GM19043 (cell line): ENCODE measurements at regions not wholly inside any gene's neighbourhood (a gene's known extent, or its start where the extent isn't known, plus 50 kb on each side); places are given as distances from the start of the nearest gene placed in this dataset.

Experiments
- ATAC-seq: cut with Tn5 transposase; IDR thresholded peaks from one replicate; pipeline ENCODE4 v1.9.1; 2021; ENCODE audit warnings: low read depth; ENCODE audit not compliant: unreplicated experiment

- ATAC-seq = no peak
Observed at GRCh38 chr6:139790527-139790926, 416.1 kb upstream of the CITED2 start.

- ATAC-seq = no peak
Observed at GRCh38 chr6:139784222-139784769, 409.8 kb upstream of the CITED2 start.

- no peak for ATAC-seq
Observed at GRCh38 chr6:139779988-139780774, 405.7 kb upstream of the CITED2 start.

GRCh38 chr6:139778688-139779087 lies 404.2 kb upstream of the CITED2 start:
- ATAC-seq = no peak

GRCh38 chr6:139778106-139778505 lies 403.7 kb upstream of the CITED2 start:
- no peak for ATAC-seq

GRCh38 chr6:139777202-139777970 lies 402.9 kb upstream of the CITED2 start:
- no peak for ATAC-seq

GRCh38 chr6:139776041-139776440 lies 401.6 kb upstream of the CITED2 start:
- ATAC-seq = no peak

- ATAC-seq = no peak
Observed at GRCh38 chr6:139768196-139768595, 393.7 kb upstream of the CITED2 start.

- no peak for ATAC-seq
Observed at GRCh38 chr6:139766796-139767195, 392.3 kb upstream of the CITED2 start.

GRCh38 chr6:139765825-139766285 lies 391.4 kb upstream of the CITED2 start:
- no peak for ATAC-seq

- ATAC-seq = peak; percentile 84
Observed at GRCh38 chr6:139764498-139764986, 390.1 kb upstream of the CITED2 start.

GRCh38 chr6:139763468-139764210 lies 389.2 kb upstream of the CITED2 start:
- ATAC-seq = no peak

- no peak for ATAC-seq
Observed at GRCh38 chr6:139762587-139763031, 388.2 kb upstream of the CITED2 start.

GRCh38 chr6:139760128-139760527 lies 385.7 kb upstream of the CITED2 start:
- ATAC-seq = no peak

- ATAC-seq = no peak
Observed at GRCh38 chr6:139759086-139759485, 384.6 kb upstream of the CITED2 start.

- no peak for ATAC-seq
Observed at GRCh38 chr6:139758209-139758611, 383.8 kb upstream of the CITED2 start.

GRCh38 chr6:139757784-139758183 lies 383.3 kb upstream of the CITED2 start:
- ATAC-seq = no peak

GRCh38 chr6:139756381-139756780 lies 381.9 kb upstream of the CITED2 start:
- ATAC-seq = no peak

- no peak for ATAC-seq
Observed at GRCh38 chr6:139754898-139755775, 380.7 kb upstream of the CITED2 start.
